DND-41 (cell line): ENCODE measurements at regions not wholly inside any gene's neighbourhood (a gene's known extent, or its start where the extent isn't known, plus 50 kb on each side); places are given as distances from the start of the nearest gene placed in this dataset.

ENCODE experiments used
- ATAC-seq: fragments of 200-7000 bp; cut with Tn5 transposase; 3 replicates; pipeline ENCODE4 v1.9.1; 2021; ENCODE audit warnings: low read depth; ENCODE audit not compliant: insufficient read depth
- DNase-seq: peaks from one replicate; pipeline ENCODE4 v3.0.0-alpha.2; 2020
- H2AFZ ChIP-seq: 2 replicates; pipeline ENCODE4 v1.6.0; 2012; ENCODE audit warnings: low read depth, low read length
- H3K27ac ChIP-seq: 2 replicates; pipeline ENCODE4 v1.5.1; 2012; ENCODE audit warnings: low read length, inconsistent platforms
- H3K27me3 ChIP-seq: fragments of 200-600 bp; sonication (generic); 2 replicates; pipeline ENCODE4 v1.6.0; 2012; ENCODE audit warnings: low read length, mild to moderate bottlenecking, inconsistent platforms; ENCODE audit not compliant: insufficient read depth, poor library complexity
- H3K36me3 ChIP-seq: 2 replicates; pipeline ENCODE4 v1.5.1; 2012; ENCODE audit warnings: low read length, inconsistent platforms; ENCODE audit not compliant: insufficient read depth
- H3K4me1 ChIP-seq: 2 replicates; pipeline ENCODE4 v1.5.1; 2012; ENCODE audit warnings: mild to moderate bottlenecking, low read length; ENCODE audit not compliant: insufficient read depth
- H3K4me2 ChIP-seq: 2 replicates; pipeline ENCODE4 v1.6.0; 2012; ENCODE audit warnings: mild to moderate bottlenecking, moderate library complexity, low read length, inconsistent platforms; ENCODE audit not compliant: insufficient read depth
- H3K4me3 ChIP-seq, 2 experiments: fragments of 200-600 bp in 1 of 2; shearing (Covaris generic) in 1 of 2; 2 replicates each; pipeline ENCODE4 v1.5.1; 2012 to 2016; ENCODE audit warnings: inconsistent platforms in 2 of 2, low read length in 2 of 2, mild to moderate bottlenecking in 2 of 2, low read depth in 1 of 2, moderate library complexity in 1 of 2
- H3K79me2 ChIP-seq: 2 replicates; pipeline ENCODE4 v1.6.0; 2012; ENCODE audit warnings: low read length, inconsistent platforms; ENCODE audit not compliant: insufficient read depth
- H3K9ac ChIP-seq: 2 replicates; pipeline ENCODE4 v1.6.0; 2012; ENCODE audit warnings: low read depth, mild to moderate bottlenecking, inconsistent platforms, low read length, moderate library complexity
- H3K9me3 ChIP-seq: 2 replicates; pipeline ENCODE4 v1.5.1; 2012; ENCODE audit warnings: low read length, moderate library complexity, mild to moderate bottlenecking, inconsistent platforms; ENCODE audit not compliant: insufficient read depth, severe bottlenecking
- H4K20me1 ChIP-seq: 2 replicates; pipeline ENCODE4 v1.6.0; 2012; ENCODE audit warnings: low read length; ENCODE audit not compliant: insufficient read depth
- EZH2 ChIP-seq: IDR thresholded peaks from 3 replicates; pipeline ENCODE4 v1.6.1; 2012; ENCODE audit warnings: borderline replicate concordance, low read depth, mild to moderate bottlenecking, moderate library complexity, low read length, inconsistent platforms; ENCODE audit not compliant: severe bottlenecking
- TF ChIP-seq, protein P1 (sequence below): IDR thresholded peaks from 2 replicates; pipeline ENCODE4 v1.5.1; 2012; ENCODE audit warnings: borderline replicate concordance, low read length, moderate library complexity, mild to moderate bottlenecking; ENCODE audit not compliant: poor library complexity, severe bottlenecking; ENCODE audit errors: extremely low read depth

DNA sequence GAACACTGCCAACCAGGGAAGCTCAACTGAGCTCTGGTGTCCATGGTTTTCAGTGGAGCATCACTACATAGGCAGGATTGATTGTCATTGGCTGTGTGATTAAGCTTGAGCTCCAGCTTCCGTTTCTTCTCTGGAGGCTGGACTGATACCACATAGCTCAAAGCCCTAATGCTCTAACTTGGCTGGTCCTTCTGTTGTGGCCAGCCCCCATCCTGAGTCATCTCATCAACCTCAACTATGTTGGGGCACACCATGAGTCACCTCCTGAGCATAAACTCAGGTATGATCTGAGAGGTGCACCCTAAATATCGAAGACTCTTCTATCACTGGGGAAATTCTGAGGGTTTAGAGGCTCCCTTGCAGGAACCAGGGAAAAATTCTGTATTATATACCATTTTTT is 114.5 kb upstream of the INHBA start:
- Histone ChIP-seq H3K79me2 (no peaks in the 10 kb centered on the region), H3K4me1 (peaks cover 11% of the 10 kb centered on the region), H3K9me3 (no peaks in the 10 kb centered on the region), H3K36me3 (no peaks in the 10 kb centered on the region), H3K9ac (no peak overlapping the region), H3K27ac (no peak overlapping the region), H3K27me3 (no peaks in the 10 kb centered on the region), H2AFZ (no peak overlapping the region), H3K4me3 (no peak overlapping the region), H4K20me1 (no peaks in the 10 kb centered on the region), H3K4me2 (no peak overlapping the region)
- DNase-seq (no peak), ATAC-seq (0 out of 3 replicates have a peak, but pooled peaks have one; percentile 24)
- TF ChIP-seq EZH2, result no peak
- TF ChIP-seq, protein P1, sequence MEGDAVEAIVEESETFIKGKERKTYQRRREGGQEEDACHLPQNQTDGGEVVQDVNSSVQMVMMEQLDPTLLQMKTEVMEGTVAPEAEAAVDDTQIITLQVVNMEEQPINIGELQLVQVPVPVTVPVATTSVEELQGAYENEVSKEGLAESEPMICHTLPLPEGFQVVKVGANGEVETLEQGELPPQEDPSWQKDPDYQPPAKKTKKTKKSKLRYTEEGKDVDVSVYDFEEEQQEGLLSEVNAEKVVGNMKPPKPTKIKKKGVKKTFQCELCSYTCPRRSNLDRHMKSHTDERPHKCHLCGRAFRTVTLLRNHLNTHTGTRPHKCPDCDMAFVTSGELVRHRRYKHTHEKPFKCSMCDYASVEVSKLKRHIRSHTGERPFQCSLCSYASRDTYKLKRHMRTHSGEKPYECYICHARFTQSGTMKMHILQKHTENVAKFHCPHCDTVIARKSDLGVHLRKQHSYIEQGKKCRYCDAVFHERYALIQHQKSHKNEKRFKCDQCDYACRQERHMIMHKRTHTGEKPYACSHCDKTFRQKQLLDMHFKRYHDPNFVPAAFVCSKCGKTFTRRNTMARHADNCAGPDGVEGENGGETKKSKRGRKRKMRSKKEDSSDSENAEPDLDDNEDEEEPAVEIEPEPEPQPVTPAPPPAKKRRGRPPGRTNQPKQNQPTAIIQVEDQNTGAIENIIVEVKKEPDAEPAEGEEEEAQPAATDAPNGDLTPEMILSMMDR, result no peak

DNA sequence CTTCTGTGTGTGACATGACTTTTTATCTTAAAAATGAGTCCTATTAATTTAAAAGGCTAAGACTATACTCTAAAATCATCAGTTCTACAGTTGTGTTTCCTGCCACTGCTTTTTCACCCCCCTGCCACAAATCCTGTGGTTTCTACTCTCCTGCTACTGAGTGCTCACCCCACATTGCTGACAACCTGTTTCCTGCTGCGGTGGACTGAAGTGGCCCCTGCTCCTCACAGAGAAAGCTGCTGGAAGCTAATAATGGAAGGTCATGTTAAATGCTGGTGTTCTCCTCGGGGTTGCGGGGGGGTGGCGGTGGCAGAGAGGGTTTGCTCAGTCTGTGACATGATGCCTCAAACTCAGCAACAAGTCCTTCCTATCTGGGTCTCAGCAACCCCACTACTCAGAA is 113.2 kb upstream of the INHBA start:
- no peaks in the 10 kb centered on the region for H3K9me3 ChIP-seq
- H3K4me2 ChIP-seq, result no peak overlapping the region
- ATAC-seq, result peak; percentile 90
- H4K20me1 ChIP-seq, result no peaks in the 10 kb centered on the region
- DNase-seq, result peak; percentile 61
- H3K79me2 ChIP-seq, result no peaks in the 10 kb centered on the region
- H3K27me3 ChIP-seq, result no peaks in the 10 kb centered on the region
- peaks cover 11% of the 10 kb centered on the region for H3K4me1 ChIP-seq
- TF ChIP-seq EZH2, result no peak
- TF ChIP-seq, protein P1, result no peak
- no peaks in the 10 kb centered on the region for H3K36me3 ChIP-seq
- no peak overlapping the region for H3K27ac ChIP-seq
- H2AFZ ChIP-seq, result no peak overlapping the region
- H3K9ac ChIP-seq, result no peak overlapping the region
- no peak overlapping the region for H3K4me3 ChIP-seq

DNA sequence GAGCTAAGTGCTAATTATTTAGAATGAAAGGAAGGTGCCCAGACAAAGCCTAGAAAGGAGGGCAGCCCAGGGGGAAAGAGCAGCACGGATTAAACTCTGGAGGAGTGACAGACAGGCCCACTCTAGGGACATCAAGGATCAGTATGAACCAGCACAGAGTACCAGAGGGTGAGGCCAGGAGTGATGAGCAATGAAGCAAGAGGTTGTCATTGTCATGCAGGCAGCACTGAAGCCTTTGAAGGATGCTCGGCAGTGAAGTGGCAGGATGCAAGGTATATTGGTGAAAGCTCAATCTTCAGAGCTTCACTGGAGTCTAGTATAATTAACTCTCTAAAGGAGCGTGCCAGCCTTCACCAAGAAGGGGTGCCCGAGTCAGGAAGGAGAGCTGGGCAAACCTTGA is 112.0 kb upstream of the INHBA start:
- H3K9me3 ChIP-seq, result no peaks in the 10 kb centered on the region
- H2AFZ ChIP-seq, result no peak overlapping the region
- DNase-seq (no peak), ATAC-seq (no peak)
- no peak overlapping the region for H3K9ac ChIP-seq
- TF ChIP-seq EZH2, result no peak
- TF ChIP-seq, protein P1, result no peak
- no peak overlapping the region for H3K4me2 ChIP-seq
- H3K4me1 ChIP-seq, result peaks cover 11% of the 10 kb centered on the region
- no peaks in the 10 kb centered on the region for H3K36me3 ChIP-seq
- H3K4me3 ChIP-seq, result no peak overlapping the region
- H3K27me3 ChIP-seq, result no peaks in the 10 kb centered on the region
- H3K79me2 ChIP-seq, result no peaks in the 10 kb centered on the region
- no peaks in the 10 kb centered on the region for H4K20me1 ChIP-seq
- H3K27ac ChIP-seq, result no peak overlapping the region

DNA sequence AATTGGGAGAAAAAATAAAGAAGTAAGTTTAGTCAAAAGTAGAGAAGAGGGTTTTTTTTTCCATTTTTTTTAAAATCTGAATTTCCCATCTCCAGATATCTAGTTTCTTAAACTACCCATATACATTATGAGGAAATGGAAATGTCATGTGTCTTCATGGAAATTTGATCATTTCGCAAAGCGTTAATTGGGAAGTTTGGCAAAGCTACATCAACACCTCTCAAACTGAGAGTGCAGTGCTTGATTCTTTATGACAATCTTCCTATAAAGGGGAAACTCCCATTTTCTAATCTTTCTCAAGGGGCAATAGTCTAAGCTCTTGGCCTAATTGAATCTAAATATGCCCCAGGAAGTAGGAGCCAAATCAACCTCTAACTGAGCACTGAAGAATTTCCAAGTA is 110.4 kb upstream of the INHBA start:
- no peaks in the 10 kb centered on the region for H3K36me3 ChIP-seq
- DNase-seq (no peak), ATAC-seq (no peak)
- H3K4me3 ChIP-seq, result no peak overlapping the region
- no peaks in the 10 kb centered on the region for H3K79me2 ChIP-seq
- no peak overlapping the region for H3K9ac ChIP-seq
- no peaks in the 10 kb centered on the region for H3K27me3 ChIP-seq
- no peak for TF ChIP-seq EZH2
- TF ChIP-seq, protein P1, result no peak
- H3K4me1 ChIP-seq, result peaks cover 11% of the 10 kb centered on the region
- no peaks in the 10 kb centered on the region for H3K9me3 ChIP-seq
- H4K20me1 ChIP-seq, result no peaks in the 10 kb centered on the region
- H3K4me2 ChIP-seq, result no peak overlapping the region
- H3K27ac ChIP-seq, result no peak overlapping the region
- no peak overlapping the region for H2AFZ ChIP-seq
